ENCODE measurements at regions not wholly inside any gene's neighbourhood (a gene's known extent, or its start where the extent isn't known, plus 50 kb on each side); places are given as distances from the start of the nearest gene placed in this dataset.

- TF ChIP-seq, protein P1, sequence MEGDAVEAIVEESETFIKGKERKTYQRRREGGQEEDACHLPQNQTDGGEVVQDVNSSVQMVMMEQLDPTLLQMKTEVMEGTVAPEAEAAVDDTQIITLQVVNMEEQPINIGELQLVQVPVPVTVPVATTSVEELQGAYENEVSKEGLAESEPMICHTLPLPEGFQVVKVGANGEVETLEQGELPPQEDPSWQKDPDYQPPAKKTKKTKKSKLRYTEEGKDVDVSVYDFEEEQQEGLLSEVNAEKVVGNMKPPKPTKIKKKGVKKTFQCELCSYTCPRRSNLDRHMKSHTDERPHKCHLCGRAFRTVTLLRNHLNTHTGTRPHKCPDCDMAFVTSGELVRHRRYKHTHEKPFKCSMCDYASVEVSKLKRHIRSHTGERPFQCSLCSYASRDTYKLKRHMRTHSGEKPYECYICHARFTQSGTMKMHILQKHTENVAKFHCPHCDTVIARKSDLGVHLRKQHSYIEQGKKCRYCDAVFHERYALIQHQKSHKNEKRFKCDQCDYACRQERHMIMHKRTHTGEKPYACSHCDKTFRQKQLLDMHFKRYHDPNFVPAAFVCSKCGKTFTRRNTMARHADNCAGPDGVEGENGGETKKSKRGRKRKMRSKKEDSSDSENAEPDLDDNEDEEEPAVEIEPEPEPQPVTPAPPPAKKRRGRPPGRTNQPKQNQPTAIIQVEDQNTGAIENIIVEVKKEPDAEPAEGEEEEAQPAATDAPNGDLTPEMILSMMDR (IDR thresholded peaks at IDR 0.05): no peak
- peak; percentile 30 for TF ChIP-seq POLR2AphosphoS5 (IDR thresholded peaks at IDR 0.05)
These were observed 209.8 kb upstream of the RHOBTB1 start for GRCh38 chr10:61153771-61154170.

All from prostate gland (tissue), 2 donors.